ENCODE measurements at regions not wholly inside any gene's neighbourhood (a gene's known extent, or its start where the extent isn't known, plus 50 kb on each side); places are given as distances from the start of the nearest gene placed in this dataset.

GRCh38 chr17:77606146-77606864 lies 352.2 kb upstream of the TNRC6C start:
- Histone ChIP-seq H3K9me3 (ENCODE audit: control insufficient read depth, insufficient read depth, low read length) (no peaks in the 10 kb centered on the region), H3F3A (ENCODE audit: control insufficient read depth, insufficient read depth) (no peaks in the 10 kb centered on the region), H3K9me2 (replicated peaks; ENCODE audit: control insufficient read depth, low read length) (no peaks in the 10 kb centered on the region), H3K4me3 (ENCODE audit: low read length) (no peak overlapping the region), H3K36me3 (ENCODE audit: control insufficient read depth, low read length) (no peaks in the 10 kb centered on the region), H3K27ac (ENCODE audit: low read depth, low read length) (no peak overlapping the region), H3K4me1 (ENCODE audit: control insufficient read depth, low read length) (peaks cover 15% of the 10 kb centered on the region), H4K20me1 (ENCODE audit: control insufficient read depth, insufficient read depth, low read depth, low read length) (no peaks in the 10 kb centered on the region), H3K27me3 (ENCODE audit: control insufficient read depth, low read length) (no peaks in the 10 kb centered on the region), H3K79me2 (ENCODE audit: control insufficient read depth, low read length) (no peaks in the 10 kb centered on the region), H3K4me2 (ENCODE audit: low read length) (no peak overlapping the region)
- TF ChIP-seq, protein P1, sequence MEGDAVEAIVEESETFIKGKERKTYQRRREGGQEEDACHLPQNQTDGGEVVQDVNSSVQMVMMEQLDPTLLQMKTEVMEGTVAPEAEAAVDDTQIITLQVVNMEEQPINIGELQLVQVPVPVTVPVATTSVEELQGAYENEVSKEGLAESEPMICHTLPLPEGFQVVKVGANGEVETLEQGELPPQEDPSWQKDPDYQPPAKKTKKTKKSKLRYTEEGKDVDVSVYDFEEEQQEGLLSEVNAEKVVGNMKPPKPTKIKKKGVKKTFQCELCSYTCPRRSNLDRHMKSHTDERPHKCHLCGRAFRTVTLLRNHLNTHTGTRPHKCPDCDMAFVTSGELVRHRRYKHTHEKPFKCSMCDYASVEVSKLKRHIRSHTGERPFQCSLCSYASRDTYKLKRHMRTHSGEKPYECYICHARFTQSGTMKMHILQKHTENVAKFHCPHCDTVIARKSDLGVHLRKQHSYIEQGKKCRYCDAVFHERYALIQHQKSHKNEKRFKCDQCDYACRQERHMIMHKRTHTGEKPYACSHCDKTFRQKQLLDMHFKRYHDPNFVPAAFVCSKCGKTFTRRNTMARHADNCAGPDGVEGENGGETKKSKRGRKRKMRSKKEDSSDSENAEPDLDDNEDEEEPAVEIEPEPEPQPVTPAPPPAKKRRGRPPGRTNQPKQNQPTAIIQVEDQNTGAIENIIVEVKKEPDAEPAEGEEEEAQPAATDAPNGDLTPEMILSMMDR (IDR thresholded peaks at IDR 0.05; ENCODE audit: low read depth, low read length, poor library complexity, severe bottlenecking): no peak
- TF ChIP-seq EZH2phosphoT487 (IDR thresholded peaks at IDR 0.05; ENCODE audit: borderline replicate concordance, low read length): no peak

- Histone ChIP-seq H3K36me3 (ENCODE audit: control insufficient read depth, low read length) (no peaks in the 10 kb centered on the region), H3K4me2 (ENCODE audit: low read length) (no peak overlapping the region), H3K9me3 (ENCODE audit: control insufficient read depth, insufficient read depth, low read length) (no peaks in the 10 kb centered on the region), H3K27me3 (ENCODE audit: control insufficient read depth, low read length) (no peaks in the 10 kb centered on the region), H3F3A (ENCODE audit: control insufficient read depth, insufficient read depth) (no peaks in the 10 kb centered on the region), H3K27ac (ENCODE audit: low read depth, low read length) (no peak overlapping the region), H3K79me2 (ENCODE audit: control insufficient read depth, low read length) (no peaks in the 10 kb centered on the region), H4K20me1 (ENCODE audit: control insufficient read depth, insufficient read depth, low read depth, low read length) (no peaks in the 10 kb centered on the region), H3K4me1 (ENCODE audit: control insufficient read depth, low read length) (peaks cover 15% of the 10 kb centered on the region), H3K9me2 (replicated peaks; ENCODE audit: control insufficient read depth, low read length) (no peaks in the 10 kb centered on the region), H3K4me3 (ENCODE audit: low read length) (no peak overlapping the region)
- TF ChIP-seq, protein P1 (IDR thresholded peaks at IDR 0.05; ENCODE audit: low read depth, low read length, poor library complexity, severe bottlenecking): no peak
Measured at GRCh38 chr17:77606865-77607210, 351.7 kb upstream of the TNRC6C start.

- peaks cover 15% of the 10 kb centered on the region for H3K4me1 ChIP-seq (ENCODE audit: control insufficient read depth, low read length)
- H3K9me3 ChIP-seq (ENCODE audit: control insufficient read depth, insufficient read depth, low read length): no peaks in the 10 kb centered on the region
- no peaks in the 10 kb centered on the region for H4K20me1 ChIP-seq (ENCODE audit: control insufficient read depth, insufficient read depth, low read depth, low read length)
- no peak overlapping the region for H3K4me3 ChIP-seq (ENCODE audit: low read length)
- H3K36me3 ChIP-seq (ENCODE audit: control insufficient read depth, low read length): no peaks in the 10 kb centered on the region
- H3F3A ChIP-seq (ENCODE audit: control insufficient read depth, insufficient read depth): no peaks in the 10 kb centered on the region
- no peaks in the 10 kb centered on the region for H3K79me2 ChIP-seq (ENCODE audit: control insufficient read depth, low read length)
- TF ChIP-seq, protein P1 (IDR thresholded peaks at IDR 0.05; ENCODE audit: low read depth, low read length, poor library complexity, severe bottlenecking): no peak
- TF ChIP-seq EZH2phosphoT487 (IDR thresholded peaks at IDR 0.05; ENCODE audit: borderline replicate concordance, low read length): no peak
- no peaks in the 10 kb centered on the region for H3K9me2 ChIP-seq (replicated peaks; ENCODE audit: control insufficient read depth, low read length)
- H3K27ac ChIP-seq (ENCODE audit: low read depth, low read length): no peak overlapping the region
- no peak overlapping the region for H3K4me2 ChIP-seq (ENCODE audit: low read length)
- no peaks in the 10 kb centered on the region for H3K27me3 ChIP-seq (ENCODE audit: control insufficient read depth, low read length)
Measured at GRCh38 chr17:77607606-77608005, 350.9 kb upstream of the TNRC6C start.
